GM21825 (cell line): ENCODE measurements at regions not wholly inside any gene's neighbourhood (a gene's known extent, or its start where the extent isn't known, plus 50 kb on each side); places are given as distances from the start of the nearest gene placed in this dataset.

Experiments
- ATAC-seq: cut with Tn5 transposase; IDR thresholded peaks from one replicate; pipeline ENCODE4 v1.9.1; 2021; ENCODE audit warnings: mild to moderate bottlenecking, moderate library complexity; ENCODE audit not compliant: unreplicated experiment

DNA sequence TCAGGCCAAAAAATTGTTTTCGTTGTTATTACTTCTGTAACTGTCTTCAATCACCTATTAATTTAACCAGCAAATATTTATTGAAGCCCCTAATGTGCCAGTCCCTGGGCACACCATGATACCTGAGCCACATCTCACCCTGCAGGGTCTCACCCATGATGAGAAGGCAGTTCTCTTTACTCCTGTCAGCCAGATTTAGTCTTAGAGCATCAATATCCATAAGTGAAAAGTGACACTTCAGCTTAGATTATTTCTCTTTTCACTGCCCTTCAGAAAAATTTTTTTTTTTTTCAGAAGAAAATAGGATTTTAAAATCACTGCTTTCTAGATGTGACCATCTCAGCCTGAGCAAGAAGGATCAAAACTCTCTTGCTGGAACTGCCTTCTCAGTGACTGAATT, 258.6 kb upstream of the NFE2L3 start:
- no peak for ATAC-seq

DNA sequence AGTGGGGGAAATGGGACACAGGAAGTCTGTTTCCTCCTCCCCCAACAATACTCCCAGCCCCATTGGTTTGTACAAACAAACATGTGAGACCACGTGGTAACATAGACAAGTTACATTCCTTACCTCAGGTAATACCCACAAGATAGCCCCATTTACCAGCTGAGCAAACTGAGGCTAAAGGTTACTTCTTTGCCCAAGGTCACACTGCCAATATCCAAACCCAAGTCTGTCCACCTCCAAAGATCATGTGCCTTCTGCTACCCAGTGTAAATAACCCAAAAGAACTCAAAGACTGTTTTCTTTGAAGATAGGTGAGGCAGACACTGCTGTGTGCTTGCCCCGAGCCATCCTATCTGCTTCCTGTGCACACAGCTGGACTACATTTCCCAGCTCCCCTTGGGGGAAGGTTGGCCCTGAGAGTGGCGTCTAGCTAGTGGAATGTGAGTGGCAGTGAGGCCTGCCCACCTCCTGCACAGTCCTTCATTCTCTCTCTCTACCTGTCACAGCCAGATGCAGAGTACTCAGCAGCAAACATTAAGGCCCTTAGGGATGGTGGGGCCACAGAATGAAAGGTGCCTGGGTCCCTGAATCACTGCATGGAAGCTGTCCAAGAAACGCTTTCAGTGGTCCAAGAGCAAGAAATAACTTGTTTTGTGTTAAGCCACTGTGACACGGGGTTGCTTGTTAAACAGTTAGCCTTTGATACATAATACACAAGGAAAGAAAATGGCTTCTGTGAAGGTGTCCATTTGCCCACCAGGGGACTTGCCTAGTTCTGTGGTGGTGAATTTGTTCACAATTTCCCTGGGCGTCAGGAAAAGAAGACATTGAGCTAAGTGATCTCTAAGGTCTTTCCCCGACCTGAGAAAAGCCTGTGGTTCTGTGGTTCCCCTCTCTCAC, 257.7 kb upstream of the NFE2L3 start:
- ATAC-seq: peak; percentile 53

DNA sequence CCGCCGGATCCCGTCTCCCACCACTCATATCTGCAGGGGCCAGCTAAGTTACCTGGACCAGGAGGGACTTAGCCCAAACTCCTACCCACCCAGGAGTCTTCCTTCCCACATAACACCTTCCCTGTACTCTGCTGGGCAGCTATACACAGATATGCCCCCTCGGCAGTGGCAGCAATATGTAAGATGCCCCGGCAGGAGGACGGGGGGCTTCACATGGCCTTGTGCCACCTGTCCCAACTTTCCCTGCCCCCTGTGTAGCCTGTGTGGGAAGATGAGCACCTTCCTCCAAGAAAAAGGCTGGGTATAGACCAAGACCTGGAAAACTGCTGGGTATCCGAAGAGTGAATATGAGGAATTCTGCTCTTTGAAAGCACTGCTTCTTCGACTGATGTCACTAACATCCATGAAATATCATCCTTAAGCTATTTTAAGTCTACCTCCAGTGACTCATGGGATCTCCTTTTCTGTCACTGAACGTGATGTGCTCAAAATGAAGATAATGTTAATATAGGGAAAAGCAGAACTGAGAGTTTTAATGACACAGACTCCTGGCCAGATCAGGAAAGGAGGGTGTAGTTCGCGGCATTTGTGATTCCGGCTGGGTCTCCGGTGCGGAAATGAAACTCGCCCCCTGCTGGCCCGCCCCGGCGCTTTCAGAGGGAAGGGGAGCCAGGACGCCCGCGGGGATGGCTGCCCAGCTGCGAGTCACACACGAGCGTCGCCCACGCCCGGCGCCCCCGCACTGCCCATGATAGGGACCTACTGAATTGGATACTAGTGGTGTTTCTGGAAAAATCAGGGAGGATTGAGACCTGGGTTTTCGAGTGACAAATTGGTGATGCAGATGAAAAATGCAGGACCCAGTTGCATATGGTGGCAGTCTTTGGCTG, 256.9 kb upstream of the NFE2L3 start:
- ATAC-seq: peak; percentile 78

DNA sequence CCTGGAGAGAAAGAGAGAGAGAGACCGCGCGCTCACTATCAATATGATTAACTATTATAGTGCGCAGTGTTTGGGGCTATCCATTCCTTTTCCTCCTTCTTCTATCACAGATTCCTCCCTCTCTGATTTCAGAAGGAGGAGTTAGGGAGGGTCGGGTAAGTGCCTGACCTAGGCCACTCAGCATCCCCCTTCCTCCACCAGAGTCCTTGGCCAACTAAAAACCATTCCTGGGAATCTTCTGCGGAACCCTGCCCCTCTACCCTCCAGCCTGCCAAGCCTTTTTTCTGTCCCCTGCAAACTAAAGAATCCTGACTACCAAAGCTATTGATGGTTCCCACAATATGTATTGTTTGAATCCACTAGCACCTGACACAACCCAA, 256.2 kb upstream of the NFE2L3 start:
- ATAC-seq: no peak

DNA sequence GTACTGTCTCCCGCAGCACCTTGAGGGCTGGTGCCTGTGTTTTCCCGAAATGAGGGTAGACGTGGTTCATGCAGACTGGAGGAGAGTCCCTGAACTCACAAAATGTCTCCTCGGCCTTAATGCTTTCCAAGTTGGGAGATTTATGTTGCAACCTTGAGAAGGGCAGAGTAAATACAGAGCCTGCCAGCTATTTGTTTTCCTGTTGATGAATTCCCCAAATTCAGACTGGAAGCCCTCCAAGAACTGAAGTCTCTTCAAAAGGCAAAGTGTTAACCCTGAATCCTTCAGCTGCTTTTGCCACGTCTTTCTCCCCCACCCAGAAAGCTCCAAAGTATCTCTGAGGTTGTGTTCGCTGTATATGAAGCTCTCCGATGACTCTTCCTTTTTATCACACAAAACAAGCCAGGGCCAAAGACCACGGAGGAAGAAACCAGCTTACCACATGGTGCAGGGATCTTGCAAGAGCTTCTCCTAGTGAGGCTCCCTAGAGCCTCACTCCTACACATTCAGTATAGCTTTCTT, 254.7 kb upstream of the NFE2L3 start:
- ATAC-seq: no peak

DNA sequence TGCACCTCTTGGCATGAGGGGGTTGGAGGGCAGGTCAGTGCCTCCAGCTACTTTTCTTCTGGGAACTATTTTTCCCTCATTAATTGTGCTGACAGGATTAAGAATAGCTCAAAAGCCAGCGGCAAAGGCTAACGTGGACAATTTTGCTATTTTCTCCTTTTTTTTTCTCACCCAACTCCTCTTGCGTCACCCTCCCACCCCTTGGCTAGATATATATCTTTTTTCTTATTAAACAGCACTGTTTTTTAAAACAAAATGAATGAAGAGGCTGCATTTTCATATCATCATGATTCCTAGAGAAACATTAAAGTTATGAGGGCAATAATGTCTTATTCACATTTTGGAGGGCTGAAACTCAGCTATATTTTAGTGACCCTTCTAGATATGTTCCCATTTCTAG, 251.8 kb upstream of the NFE2L3 start:
- no peak for ATAC-seq

DNA sequence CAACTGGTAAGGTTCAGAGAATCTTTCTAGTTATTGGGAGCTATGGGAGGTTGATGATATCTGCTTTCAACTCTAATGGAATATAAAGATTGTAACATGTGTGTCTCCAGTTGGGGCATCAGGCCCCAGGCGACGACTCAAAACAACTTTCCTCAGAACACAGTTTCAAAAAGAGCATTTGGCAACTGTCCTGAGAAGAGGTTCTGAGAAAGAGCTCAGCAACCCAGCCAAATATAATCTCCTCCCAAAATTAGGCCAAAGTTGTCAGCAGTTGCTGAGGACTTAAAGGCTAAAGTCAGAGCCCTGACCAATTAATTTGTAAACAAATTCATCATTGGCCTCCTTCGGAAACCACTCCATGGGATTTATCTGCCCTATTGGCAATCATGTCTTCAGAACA, 251.1 kb upstream of the NFE2L3 start:
- no peak for ATAC-seq

DNA sequence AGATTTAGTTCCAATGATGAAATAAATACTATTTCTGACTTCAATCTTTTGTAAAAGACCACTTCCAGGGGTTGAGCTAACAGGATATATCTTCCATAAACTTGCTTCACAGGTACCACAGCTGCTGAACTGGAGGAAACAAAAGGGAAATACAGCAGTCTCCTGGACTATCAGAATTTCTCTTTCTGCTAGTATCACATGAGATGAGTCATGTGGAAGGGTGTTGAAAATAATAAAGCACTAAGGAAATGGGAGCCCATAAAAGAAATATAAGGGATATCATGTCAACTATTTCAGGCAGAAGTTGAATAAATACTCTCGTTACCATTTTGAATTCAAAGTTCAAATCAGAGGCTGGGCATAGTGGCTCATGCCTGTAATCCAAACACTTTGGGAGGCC, 250.3 kb upstream of the NFE2L3 start:
- ATAC-seq: no peak

DNA sequence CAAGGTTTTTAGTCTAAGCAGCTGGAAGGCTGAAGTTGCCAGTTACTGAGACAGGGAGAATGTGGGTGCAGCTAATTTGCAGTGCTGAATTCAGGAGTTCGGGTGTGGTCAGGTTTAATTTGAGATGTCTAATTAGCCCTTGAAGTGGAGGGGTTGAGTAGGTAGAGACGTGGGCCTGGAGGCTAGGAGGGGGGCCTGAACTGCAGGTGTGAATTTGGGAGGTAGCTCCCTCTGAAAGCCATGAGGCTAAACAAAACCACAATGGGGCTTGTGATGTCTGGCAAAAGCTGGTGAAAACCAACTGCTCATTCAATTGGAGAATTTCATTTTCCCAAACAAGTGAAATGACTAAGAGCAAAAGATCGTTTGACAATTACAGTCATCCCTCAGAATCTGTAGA, 246.0 kb upstream of the NFE2L3 start:
- no peak for ATAC-seq

DNA sequence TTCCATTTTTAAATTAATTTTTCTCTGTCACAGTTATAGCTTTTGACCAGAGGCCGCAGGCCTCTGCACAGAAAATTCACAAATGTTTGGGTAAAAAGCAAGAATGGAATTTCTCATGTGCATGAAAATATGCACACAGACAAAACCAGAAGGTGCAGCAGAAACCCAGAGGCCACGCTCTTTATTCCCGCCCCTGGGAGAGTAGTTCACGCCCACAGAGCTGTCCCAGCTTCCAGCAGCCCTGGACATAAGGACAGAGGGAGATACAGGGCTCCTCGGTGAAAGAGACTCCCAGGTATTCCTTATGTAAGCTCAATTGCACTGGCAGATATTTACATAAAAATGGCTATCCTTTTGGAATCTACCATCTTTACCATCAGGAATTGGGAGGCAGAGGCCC, 245.2 kb upstream of the NFE2L3 start:
- ATAC-seq: no peak

DNA sequence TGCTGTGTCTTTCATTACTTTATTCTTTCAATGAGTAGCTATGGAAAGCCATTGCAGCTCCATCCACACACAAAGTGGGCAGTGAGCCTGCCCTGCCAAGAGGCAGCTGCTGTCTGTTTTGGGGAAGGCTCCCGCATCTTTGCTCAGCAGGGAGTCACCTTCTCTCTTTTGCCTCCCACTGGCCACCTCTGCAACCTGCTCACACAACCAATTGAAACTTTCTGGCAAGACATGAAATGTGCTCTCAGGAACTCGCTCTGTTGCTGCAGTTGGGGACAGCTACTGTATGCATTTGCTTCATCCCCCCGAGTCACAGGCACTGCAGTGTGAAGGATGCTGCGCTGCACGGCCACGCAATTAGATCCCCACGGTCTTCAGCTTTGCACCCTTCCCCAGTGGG, 244.8 kb upstream of the NFE2L3 start:
- no peak for ATAC-seq

DNA sequence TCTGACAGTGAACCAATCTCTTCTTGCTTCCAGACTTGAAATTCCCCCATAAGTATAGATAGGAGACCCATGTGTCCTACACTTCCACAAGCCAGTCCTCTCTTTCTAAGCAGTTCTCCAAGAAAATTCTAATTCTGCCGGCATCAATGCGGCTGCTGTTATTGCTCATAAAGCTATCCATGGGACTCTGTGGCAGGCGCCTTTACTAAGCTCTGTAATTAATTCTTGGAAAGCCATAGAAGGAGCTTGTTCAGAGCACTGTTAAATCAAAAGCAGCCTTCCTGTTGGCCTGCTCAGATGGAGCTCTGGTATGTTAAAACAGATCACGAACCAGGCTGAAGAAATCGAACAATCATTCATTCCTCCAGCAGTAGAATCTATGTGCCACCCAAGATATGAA, 244.3 kb upstream of the NFE2L3 start:
- ATAC-seq: no peak

DNA sequence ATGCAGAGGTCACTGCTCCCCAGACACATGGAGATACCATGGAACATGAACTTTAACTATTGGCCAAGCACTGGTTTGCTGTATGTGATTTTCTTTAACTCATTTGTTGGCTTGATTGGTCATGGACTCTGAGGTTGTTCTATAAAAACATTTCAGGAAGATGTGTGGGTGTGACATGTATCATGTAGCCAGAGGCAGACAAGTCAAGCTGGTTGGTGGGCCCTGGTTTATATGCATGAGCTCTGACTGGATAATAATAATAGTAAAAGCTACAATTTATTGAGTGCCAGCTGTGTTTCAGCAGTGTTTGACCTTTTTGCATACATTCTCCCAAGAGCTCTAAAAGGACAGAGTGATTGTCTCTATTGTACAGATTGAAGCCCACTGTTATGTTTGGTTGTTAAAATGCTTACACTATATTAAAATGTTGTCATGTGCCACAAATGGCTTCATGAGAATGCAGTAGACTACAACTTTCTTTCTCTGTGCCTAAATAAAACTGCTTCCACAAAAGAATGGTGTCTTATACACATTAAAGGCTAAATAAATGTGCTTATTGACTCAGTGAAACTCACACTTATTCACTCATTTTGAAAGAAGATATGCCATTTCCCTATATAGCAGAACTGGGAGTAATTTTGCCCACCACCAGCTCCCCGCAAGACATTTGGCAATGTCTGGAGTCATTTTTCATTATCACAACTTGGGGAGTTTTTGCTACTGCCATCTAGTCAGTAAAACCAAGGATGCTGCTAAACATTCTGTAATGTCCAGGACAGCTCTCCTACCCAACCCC, 243.6 kb upstream of the NFE2L3 start:
- no peak for ATAC-seq

DNA sequence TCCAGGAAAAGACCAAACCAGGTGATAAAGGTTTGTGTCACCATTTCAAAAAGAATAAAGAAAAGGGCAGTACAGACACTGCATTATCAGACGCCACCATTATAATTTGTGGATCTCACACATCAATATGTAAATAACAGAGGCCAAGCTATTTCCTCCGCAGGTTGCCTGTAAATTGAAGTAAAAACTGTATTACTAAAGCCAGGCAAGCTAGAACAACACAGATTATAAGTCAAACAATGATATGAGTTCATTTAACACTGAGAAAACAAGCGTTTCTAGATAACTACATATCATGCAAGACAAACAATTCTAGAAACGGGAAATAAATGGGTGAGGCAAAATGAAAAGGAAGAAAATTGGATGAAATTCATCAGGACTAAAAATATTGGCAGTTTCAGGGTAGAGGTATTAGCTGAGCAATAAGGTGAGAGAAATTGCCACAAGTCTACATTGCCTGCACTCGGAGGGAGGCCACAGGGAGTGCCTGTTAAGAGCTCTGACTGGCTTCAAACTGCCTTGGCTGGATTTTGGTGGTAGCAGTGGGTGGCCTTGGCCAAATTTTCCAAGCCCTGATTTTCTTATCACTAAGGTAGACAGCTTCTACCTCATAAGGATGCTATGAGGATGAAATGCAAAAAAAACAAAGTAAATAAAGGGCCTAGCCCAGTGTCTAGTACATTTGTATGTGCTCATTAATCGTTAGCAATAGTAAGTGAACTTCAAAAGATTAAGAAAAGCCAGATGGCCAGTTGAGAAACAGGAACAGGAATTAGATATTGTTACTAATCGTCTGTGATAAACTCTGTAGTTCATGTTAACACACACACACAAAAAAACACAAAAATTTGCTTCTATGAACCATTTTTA, 240.0 kb upstream of the NFE2L3 start:
- ATAC-seq: no peak

DNA sequence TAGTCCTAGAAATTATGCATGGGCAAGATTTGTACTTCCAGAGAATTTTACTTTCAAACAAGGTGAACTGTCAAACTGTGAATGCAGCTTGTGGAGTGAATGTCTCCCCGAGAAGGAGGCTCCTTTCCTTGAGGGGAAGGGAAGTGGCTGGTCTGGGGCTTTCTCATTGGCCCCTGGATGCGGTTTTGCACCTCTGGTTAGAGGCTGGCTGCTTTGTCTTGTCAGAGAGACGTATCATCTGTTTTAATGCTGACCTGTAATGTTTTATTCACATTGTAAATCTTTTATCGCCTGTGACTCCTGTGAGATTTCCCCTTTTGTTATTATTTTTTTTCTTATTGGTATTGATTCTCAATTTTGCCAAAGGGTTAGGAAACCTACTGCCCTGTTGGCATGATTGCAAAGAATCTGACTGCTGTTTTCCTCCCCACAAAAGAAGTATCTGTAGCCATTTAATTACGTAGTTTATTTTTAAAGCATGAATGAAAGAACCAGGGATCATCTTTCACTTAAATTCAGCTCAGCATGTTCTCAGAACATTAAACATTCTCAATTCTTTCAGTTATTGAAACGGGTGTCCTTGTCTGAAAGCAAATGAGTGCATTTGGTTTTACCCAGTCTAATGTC, 238.3 kb upstream of the NFE2L3 start:
- ATAC-seq: no peak

DNA sequence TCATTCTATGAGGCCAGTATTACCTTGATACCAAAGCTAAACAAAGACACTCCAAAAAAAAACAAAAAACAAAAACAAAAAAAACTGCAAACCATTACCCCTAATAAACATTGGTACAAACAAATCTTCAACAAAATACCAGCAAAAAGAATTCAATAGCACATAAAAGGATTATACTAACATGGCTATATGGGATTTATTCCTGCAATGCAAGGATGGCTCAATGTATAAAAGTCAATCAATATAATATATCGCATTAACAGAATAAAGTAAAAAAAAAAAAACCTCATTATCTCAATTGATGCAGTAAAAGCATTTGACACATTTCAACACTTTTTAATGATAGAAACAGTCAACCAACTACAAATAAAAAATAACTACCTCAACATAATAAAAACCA, 233.3 kb upstream of the NFE2L3 start:
- ATAC-seq: no peak

DNA sequence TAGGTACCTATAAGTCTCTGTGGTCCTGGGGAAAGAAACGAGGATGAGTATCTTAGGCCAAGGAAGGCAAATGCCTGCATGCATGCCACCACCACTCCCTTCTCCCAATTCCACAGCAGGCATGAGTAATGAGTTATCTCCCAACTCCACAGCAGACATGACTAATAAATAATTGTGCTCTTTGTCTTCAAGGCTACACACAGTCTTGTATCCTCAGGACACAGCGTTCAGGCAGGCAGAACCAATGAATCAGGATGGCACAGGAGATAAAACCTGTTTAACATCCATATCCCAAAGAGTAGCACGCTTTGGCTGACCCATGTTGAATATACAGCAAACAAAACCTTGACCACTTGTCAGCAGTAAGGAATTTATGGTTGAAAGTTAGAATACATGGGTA, 229.7 kb upstream of the NFE2L3 start:
- ATAC-seq: no peak

DNA sequence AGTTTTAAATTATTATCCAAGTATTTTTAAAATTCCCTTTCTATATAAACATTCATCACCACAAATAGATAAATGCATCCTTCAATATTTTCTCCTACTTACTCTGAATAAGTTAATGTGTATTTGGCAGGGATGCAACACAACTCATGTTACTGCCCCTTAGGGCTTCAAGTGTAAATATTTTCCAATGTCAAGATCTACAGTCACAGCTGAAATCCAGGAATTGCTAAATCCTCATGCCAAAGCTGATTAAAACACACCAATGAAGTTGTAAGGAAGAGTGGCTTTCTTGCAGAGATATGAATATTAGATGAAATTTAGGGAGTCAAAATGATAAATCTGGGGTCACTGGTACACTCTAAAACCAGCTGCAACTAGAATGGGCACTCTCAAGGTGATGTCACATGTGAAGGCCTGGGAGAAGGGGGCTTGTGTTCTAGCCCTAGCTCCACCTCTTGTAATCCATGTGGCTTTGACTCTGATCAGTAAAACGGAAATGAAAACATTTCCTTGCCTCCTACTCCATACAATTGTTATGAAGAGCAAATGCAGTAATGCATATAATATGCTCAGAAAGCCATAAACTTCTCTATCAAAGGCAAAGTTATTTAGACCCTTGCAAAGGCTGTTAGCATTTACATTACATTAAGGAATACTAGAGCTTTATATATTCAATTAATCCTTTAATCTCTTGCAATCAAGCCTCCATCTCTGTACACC, 228.1 kb upstream of the NFE2L3 start:
- no peak for ATAC-seq

DNA sequence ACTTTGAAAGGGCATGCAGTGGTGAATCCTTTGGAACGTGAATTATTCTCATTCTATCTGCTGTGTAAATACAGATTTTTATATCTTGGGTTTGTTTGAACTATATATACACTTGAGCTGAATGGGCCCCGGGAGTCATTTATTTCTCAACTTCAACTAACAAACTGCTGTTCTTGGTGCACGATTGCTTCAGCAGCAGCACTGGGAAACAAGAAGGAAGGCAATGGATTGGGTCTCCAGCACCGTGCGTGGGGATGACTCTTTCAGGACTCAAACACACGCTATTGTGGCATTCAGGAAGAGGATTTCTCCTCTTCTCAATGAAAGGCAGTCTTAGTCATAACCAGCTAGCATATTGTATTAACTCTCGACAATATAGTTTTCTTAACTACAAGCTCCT, 226.0 kb upstream of the NFE2L3 start:
- ATAC-seq: no peak
